ENCODE measurements at regions not wholly inside any gene's neighbourhood (a gene's known extent, or its start where the extent isn't known, plus 50 kb on each side); places are given as distances from the start of the nearest gene placed in this dataset.

GRCh38 chr1:182118851-182119250, 57.3 kb upstream of the ZNF648 start:
- DNase-seq: no peak

- DNase-seq: no peak
These were observed 53.1 kb upstream of the ZNF648 start for GRCh38 chr1:182114627-182115023.

- no peak for DNase-seq
These were observed 52.5 kb upstream of the ZNF648 start for GRCh38 chr1:182113879-182114626.

GRCh38 chr1:182111496-182111895, 50.0 kb upstream of the ZNF648 start:
- peak; percentile 70 for DNase-seq
